ENCODE measurements at regions not wholly inside any gene's neighbourhood (a gene's known extent, or its start where the extent isn't known, plus 50 kb on each side); places are given as distances from the start of the nearest gene placed in this dataset.

DNA sequence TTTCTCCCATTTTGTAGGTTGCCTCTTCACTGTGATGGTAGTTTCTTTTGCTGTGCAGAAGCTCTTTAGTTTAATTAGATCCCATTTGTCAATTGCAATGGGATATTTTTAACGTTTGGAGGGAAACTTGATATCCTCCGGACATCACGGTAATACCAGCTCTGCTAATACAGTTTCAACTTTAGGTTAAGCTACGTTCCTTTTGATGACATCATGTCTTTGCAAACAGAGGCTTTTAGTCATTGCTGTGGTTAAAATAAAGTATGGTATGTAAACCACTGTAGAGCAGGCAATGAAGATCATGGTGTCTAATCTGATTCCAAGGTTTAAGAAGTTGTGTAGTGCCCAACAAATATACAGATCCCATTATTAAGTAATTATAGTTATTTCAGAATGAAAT is 168.0 kb upstream of the CHD6 start:
- Histone ChIP-seq H3K27ac (no peak overlapping the region), H3K4me3 (no peak overlapping the region), H3K36me3 (no peaks in the 10 kb centered on the region), H3K27me3 (no peaks in the 10 kb centered on the region), H3K4me1 (no peaks in the 10 kb centered on the region), H3K9me3 (peaks cover 0 to 7% (median 2%) of the 10 kb centered on the region in 4 donors)
- WGBS, 2 donors = 73% methylated on average over 4 of the region's 4 CpGs
- no peak for DNase-seq (ENCODE audit: low spot score in 2 of 2)
- TF ChIP-seq POLR2A (IDR thresholded peaks at IDR 0.05) (no peak), EP300 (IDR thresholded peaks at IDR 0.05) (no peak)
- TF ChIP-seq, protein P1, sequence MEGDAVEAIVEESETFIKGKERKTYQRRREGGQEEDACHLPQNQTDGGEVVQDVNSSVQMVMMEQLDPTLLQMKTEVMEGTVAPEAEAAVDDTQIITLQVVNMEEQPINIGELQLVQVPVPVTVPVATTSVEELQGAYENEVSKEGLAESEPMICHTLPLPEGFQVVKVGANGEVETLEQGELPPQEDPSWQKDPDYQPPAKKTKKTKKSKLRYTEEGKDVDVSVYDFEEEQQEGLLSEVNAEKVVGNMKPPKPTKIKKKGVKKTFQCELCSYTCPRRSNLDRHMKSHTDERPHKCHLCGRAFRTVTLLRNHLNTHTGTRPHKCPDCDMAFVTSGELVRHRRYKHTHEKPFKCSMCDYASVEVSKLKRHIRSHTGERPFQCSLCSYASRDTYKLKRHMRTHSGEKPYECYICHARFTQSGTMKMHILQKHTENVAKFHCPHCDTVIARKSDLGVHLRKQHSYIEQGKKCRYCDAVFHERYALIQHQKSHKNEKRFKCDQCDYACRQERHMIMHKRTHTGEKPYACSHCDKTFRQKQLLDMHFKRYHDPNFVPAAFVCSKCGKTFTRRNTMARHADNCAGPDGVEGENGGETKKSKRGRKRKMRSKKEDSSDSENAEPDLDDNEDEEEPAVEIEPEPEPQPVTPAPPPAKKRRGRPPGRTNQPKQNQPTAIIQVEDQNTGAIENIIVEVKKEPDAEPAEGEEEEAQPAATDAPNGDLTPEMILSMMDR (IDR thresholded peaks at IDR 0.05) = no peak

DNA sequence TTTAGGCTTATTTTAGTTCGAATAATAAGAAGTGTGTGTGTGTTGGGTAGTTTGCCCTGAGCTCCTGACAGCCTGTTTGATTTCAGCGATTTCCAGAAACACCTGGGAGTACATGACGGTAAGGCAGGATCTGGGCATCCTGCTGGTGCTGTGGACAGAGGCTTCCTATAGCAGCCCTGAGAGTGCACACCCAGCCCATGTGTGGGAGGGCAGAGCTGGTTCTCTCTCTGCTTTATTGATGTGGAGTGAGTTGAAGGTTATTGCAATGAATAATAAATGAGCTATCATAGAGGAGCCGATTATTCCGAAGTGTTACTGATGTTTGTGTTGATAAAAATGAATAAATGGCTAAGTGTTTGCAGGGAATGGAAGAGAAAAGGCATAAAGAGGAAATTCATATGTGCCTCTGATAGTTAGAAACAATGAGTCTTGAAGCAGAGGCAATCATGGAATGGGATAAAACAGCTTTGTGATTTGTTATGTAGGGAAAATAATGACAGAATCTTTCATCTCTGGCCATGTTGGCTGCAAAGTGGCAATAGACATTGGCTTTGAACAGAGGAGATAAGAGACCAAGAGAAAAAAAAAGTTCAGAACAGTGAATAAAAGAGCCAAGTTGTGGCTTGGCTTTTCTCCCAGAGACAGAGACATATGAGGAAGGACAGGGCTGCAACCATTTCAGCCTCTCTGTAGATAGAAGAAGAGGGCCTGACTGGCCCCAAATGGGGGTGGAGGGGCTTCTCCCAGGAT is 166.2 kb upstream of the CHD6 start:
- Histone ChIP-seq H3K4me1 (no peaks in the 10 kb centered on the region), H3K27ac (no peak overlapping the region), H3K4me3 (no peak overlapping the region), H3K36me3 (no peaks in the 10 kb centered on the region), H3K9me3 (peaks cover 0 to 11% (median 2%) of the 10 kb centered on the region in 4 donors), H3K27me3 (no peaks in the 10 kb centered on the region)
- TF ChIP-seq POLR2A (IDR thresholded peaks at IDR 0.05) = no peak
- TF ChIP-seq, protein P1 (IDR thresholded peaks at IDR 0.05) = no peak
- no peak for TF ChIP-seq EP300 (IDR thresholded peaks at IDR 0.05)
- DNase-seq (ENCODE audit: low spot score in 2 of 2) = no peak
- WGBS, 2 donors = 45 to 54% methylated on average over 5 of the region's 5 CpGs

DNA sequence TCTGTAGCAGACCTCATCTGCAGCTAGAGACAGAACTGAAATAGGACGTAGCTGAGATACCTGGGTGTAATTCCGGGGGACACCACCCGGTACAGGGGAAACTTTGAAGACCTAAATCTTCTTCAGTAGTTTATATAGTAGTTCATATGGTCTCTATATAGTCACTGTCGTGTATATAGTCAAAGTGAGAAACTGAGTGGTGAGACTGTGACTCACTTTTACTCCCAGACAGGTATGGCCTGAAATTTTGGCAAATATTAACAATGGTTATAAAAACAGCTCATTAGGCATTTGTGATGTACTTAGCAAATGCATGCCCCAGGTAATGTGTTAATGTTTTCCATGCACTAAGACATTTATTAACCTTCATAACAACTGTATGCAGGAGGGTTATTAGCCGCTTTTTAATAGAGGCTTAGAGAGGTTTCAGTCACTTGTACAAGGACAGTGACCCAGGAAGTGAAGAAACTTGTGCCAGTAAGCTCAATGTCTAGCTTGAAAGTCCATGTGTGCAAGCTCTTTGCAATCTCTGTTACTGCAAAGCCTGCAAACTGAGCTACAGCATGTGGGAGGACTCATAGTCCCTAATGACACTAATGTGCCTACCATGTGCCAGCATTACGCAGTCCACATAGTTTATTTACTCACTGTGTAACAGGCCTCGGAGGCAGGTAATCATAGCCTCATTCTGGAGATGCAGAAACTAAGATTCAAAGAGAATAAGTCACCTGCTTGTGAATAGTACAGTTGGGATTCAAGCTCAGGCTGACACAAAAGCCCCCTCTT is 165.4 kb upstream of the CHD6 start:
- TF ChIP-seq POLR2A (IDR thresholded peaks at IDR 0.05) (no peak), EP300 (IDR thresholded peaks at IDR 0.05) (no peak)
- TF ChIP-seq, protein P1 (IDR thresholded peaks at IDR 0.05) = no peak
- H3K27ac ChIP-seq = no peak overlapping the region
- H3K9me3 ChIP-seq = peaks cover 0 to 11% (median 2%) of the 10 kb centered on the region in 4 donors
- H3K4me3 ChIP-seq = no peak overlapping the region
- H3K4me1 ChIP-seq = no peaks in the 10 kb centered on the region
- no peaks in the 10 kb centered on the region for H3K27me3 ChIP-seq
- 71 to 75% methylated on average over 7 of the region's 7 CpGs for WGBS, 2 donors
- H3K36me3 ChIP-seq = no peaks in the 10 kb centered on the region
- DNase-seq (ENCODE audit: low spot score in 2 of 2) = no peak

DNA sequence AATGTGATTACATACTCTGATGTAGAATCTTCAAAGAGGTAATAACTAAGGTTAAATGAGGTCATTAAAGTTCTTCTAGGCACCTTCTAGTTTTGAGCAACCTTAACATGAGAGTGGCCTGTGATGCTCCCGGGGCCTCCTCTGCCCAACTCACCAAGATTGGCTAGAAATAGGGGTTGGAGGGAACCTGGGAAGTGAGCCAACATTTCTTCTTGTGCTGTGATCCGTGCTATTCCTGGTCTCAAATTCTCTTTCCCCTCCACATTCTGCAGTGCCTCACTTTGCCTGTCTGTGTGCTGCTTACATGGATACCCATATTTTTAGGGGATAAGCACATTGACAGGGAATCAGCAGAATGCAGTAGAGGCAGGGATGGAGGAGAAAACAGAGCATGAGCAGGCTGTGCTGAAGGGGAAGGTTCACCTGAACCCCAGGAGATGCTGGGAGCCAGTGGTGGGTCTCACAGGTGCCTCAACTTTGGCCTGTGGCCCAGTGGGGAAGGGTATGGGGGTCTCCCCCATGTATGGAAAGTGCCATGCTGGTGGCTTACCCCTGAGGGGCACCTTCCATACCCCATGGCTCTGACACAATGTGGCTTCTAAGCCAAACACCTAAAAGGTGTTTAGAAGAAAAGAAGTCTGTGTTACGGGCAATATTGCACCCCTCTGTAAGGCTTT is 164.7 kb upstream of the CHD6 start:
- Histone ChIP-seq H3K36me3 (no peaks in the 10 kb centered on the region), H3K9me3 (peaks cover 0 to 11% (median 0%) of the 10 kb centered on the region in 4 donors), H3K27me3 (no peaks in the 10 kb centered on the region), H3K27ac (no peak overlapping the region), H3K4me1 (no peaks in the 10 kb centered on the region), H3K4me3 (no peak overlapping the region)
- DNase-seq (ENCODE audit: low spot score in 2 of 2) = no peak
- no peak for TF ChIP-seq POLR2A (IDR thresholded peaks at IDR 0.05)
- no peak for TF ChIP-seq EP300 (IDR thresholded peaks at IDR 0.05)
- TF ChIP-seq, protein P1 (IDR thresholded peaks at IDR 0.05) = no peak
- 54 to 72% methylated on average over 3 of the region's 3 CpGs for WGBS, 2 donors
